Aorta (tissue), 5 donors: ENCODE measurements at regions not wholly inside any gene's neighbourhood (a gene's known extent, or its start where the extent isn't known, plus 50 kb on each side); places are given as distances from the start of the nearest gene placed in this dataset.

Experiments used
- ATAC-seq: fragments of 200-7000 bp; cut with Tn5 transposase; one replicate; pipeline ENCODE4 v1.9.1; 2022; ENCODE audit warnings: moderate library complexity; ENCODE audit not compliant: low FRiP score
- DNase-seq, 2 donors: peaks; one replicate each; pipeline ENCODE4 v3.0.0-alpha.2; 2020
- H3K27ac ChIP-seq, 2 donors: one replicate each; pipeline ENCODE4 v1.5.1; 2013; ENCODE audit warnings: low read length in 2 of 2, mild to moderate bottlenecking in 2 of 2, moderate library complexity in 2 of 2, control low read depth in 1 of 2, inconsistent platforms in 1 of 2, low read depth in 1 of 2
- H3K27me3 ChIP-seq, 2 donors: one replicate each; pipeline ENCODE4 v1.6.1; 2013; ENCODE audit warnings: control low read depth in 1 of 2, low read length in 1 of 2, mild to moderate bottlenecking in 1 of 2, moderate library complexity in 1 of 2; ENCODE audit not compliant: insufficient read depth in 2 of 2, control insufficient read depth in 1 of 2
- H3K36me3 ChIP-seq, 2 donors: one replicate each; pipeline ENCODE4 v1.6.1; 2013; ENCODE audit warnings: control low read depth in 1 of 2, low read length in 1 of 2, mild to moderate bottlenecking in 1 of 2; ENCODE audit not compliant: insufficient read depth in 2 of 2, control insufficient read depth in 1 of 2
- H3K4me1 ChIP-seq, 2 donors: one replicate each; pipeline ENCODE4 v1.6.1; 2013; ENCODE audit warnings: low read length in 2 of 2, control low read depth in 1 of 2, mild to moderate bottlenecking in 1 of 2, moderate library complexity in 1 of 2; ENCODE audit not compliant: insufficient read depth in 2 of 2, control insufficient read depth in 1 of 2
- H3K4me3 ChIP-seq, 2 donors: one replicate each; pipeline ENCODE4 v1.5.1; 2013; ENCODE audit warnings: low read length in 2 of 2, control low read depth in 1 of 2, mild to moderate bottlenecking in 1 of 2
- H3K9me3 ChIP-seq: one replicate; pipeline ENCODE4 v1.6.1; 2013; ENCODE audit warnings: mild to moderate bottlenecking, low read length; ENCODE audit not compliant: control insufficient read depth
- WGBS, 2 donors: extraction: QIAGEN DNeasy Blood & Tissue Kit; methylation state at CpG; one replicate each; pipeline ENCODE4 v1.1.7; 2013; 5-methylcytosine and 5-hydroxymethylcytosine counted together
- intact Hi-C, 2 donors: fragments of 100-400 bp; cut with DNase I; formaldehyde crosslinking; loops; one replicate each; pipeline versions ENCODE4 v1.14.2 to v1.15.0; 2022
- donor health status: healthy with polysubstance abuse.
- donor health status: Bipolar disorder and iron deficiency.
- donor health status: DM: no; HTN: no; CAD: no.
- donor health status: DM: no; HTN: no; CAD: no.
- donor health status: DM: yes; HTN: yes; CAD: no.

GRCh38 chr2:7732497-7732896, 815.3 kb downstream of the RNF144A start:
- H3K9me3 ChIP-seq, result no peaks in the 10 kb centered on the region
- H3K27me3 ChIP-seq, result no peaks in the 10 kb centered on the region
- no peak overlapping the region for H3K27ac ChIP-seq
- H3K36me3 ChIP-seq, result no peaks in the 10 kb centered on the region
- no peak for DNase-seq
- 95 to 96% methylated on average over 5 of the region's 5 CpGs for WGBS, 2 donors
- ATAC-seq, result peak; percentile 22
- intact Hi-C loops, result no loop called here
- no peaks in the 10 kb centered on the region for H3K4me1 ChIP-seq
- no peak overlapping the region for H3K4me3 ChIP-seq

GRCh38 chr2:7736646-7737305, 819.6 kb downstream of the RNF144A start:
- intact Hi-C loops, result no loop called here
- Histone ChIP-seq H3K9me3 (peaks cover 2% of the 10 kb centered on the region), H3K27ac (no peak overlapping the region), H3K36me3 (no peaks in the 10 kb centered on the region), H3K4me3 (no peak overlapping the region), H3K4me1 (no peaks in the 10 kb centered on the region), H3K27me3 (no peaks in the 10 kb centered on the region)
- no peak for ATAC-seq
- 49 to 80% methylated on average over 6 of the region's 6 CpGs for WGBS, 2 donors
- DNase-seq, result no peak

DNA sequence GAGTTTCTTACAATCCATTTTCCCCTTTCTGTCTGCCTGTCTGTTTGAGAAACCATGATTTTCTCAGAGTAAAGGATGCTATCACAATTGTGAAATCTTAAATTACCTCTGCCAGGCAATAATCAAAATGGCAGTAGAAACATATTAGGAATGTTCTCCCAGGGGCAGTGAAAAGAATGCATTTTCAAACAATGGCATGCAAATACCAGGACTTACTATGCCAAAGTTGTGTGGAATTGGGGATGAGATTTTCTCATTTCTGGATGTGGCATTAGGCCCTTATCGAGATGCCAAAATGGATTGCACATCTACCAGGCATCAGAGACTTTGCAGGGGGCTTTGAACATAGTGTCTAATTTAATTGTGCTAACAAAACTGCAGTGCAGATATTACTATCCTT, 821.4 kb downstream of the RNF144A start:
- intact Hi-C loops, result no loop called here
- H3K9me3 ChIP-seq, result peaks cover 2% of the 10 kb centered on the region
- no peak overlapping the region for H3K4me3 ChIP-seq
- ATAC-seq, result no peak
- no peaks in the 10 kb centered on the region for H3K36me3 ChIP-seq
- no peak overlapping the region for H3K27ac ChIP-seq
- H3K27me3 ChIP-seq, result no peaks in the 10 kb centered on the region
- no peak for DNase-seq
- 57 to 64% methylated on average over 1 of the region's 1 CpG for WGBS, 2 donors
- H3K4me1 ChIP-seq, result no peaks in the 10 kb centered on the region

GRCh38 chr2:7740114-7740513, 822.9 kb downstream of the RNF144A start:
- Histone ChIP-seq H3K4me1 (no peaks in the 10 kb centered on the region), H3K36me3 (no peaks in the 10 kb centered on the region), H3K27ac (no peak overlapping the region), H3K9me3 (peaks cover 2% of the 10 kb centered on the region), H3K4me3 (no peak overlapping the region), H3K27me3 (no peaks in the 10 kb centered on the region)
- WGBS, 2 donors, result 95 to 97% methylated on average over 2 of the region's 2 CpGs
- intact Hi-C loops, result no loop called here
- DNase-seq (no peak), ATAC-seq (no peak)

DNA sequence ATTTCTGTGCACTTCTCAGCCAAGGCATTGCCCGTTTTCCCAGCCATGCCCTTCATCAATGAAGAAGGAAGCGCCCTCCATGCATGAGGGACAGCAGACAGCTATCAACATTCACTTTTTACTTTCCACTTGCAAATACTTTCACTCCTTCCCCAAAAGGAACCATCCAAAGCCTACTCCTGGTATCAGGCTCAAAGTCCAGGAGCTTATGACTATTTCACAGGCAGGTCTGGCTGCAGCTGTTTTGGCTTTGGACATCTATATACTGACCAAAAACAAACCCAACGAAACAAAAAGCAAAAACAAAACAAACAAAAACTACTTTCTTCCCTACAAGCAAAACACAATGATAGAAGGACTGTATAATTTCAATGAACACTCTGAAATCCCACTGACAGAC, 825.1 kb downstream of the RNF144A start:
- H3K9me3 ChIP-seq, result peaks cover 2% of the 10 kb centered on the region
- no peak for DNase-seq
- 84 to 87% methylated on average over 3 of the region's 3 CpGs for WGBS, 2 donors
- no peaks in the 10 kb centered on the region for H3K27me3 ChIP-seq
- intact Hi-C loops, result no loop called here
- no peaks in the 10 kb centered on the region for H3K36me3 ChIP-seq
- ATAC-seq, result no peak
- H3K27ac ChIP-seq, result no peak overlapping the region
- no peaks in the 10 kb centered on the region for H3K4me1 ChIP-seq
- H3K4me3 ChIP-seq, result no peak overlapping the region

- H3K9me3 ChIP-seq, result peaks cover 2% of the 10 kb centered on the region
- intact Hi-C loops, result no loop called here
- H3K4me3 ChIP-seq, result no peak overlapping the region
- H3K27ac ChIP-seq, result no peak overlapping the region
- H3K27me3 ChIP-seq, result no peaks in the 10 kb centered on the region
- 88 to 94% methylated on average over 5 of the region's 5 CpGs for WGBS, 2 donors
- no peaks in the 10 kb centered on the region for H3K36me3 ChIP-seq
- no peaks in the 10 kb centered on the region for H3K4me1 ChIP-seq
- no peak for ATAC-seq
- DNase-seq, result no peak
These were observed 827.6 kb downstream of the RNF144A start for GRCh38 chr2:7744827-7745226.

DNA sequence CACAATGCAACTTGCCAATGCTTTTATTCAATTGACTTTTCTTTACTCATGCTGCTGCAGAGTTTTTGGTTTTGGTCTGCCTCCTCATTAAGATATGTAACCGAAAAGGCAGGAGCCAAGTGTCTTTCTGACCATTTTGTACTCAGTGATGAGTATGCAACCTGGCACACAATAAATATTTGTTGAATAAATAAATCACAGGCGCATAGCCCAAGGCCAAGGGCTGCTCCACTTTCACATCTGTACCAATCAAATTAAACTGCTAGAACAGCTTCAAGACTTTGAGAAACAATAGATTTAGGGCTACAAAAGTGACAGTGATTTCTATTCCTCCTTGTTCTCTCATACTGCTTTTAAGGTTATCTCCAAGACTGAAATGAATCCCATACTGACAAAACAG, 828.2 kb downstream of the RNF144A start:
- Histone ChIP-seq H3K27ac (no peak overlapping the region), H3K4me3 (no peak overlapping the region), H3K27me3 (no peaks in the 10 kb centered on the region), H3K9me3 (peaks cover 2% of the 10 kb centered on the region), H3K36me3 (no peaks in the 10 kb centered on the region), H3K4me1 (no peaks in the 10 kb centered on the region)
- intact Hi-C loops, result no loop called here
- no peak for ATAC-seq
- no peak for DNase-seq
- WGBS, 2 donors, result 86 to 88% methylated on average over 2 of the region's 2 CpGs

DNA sequence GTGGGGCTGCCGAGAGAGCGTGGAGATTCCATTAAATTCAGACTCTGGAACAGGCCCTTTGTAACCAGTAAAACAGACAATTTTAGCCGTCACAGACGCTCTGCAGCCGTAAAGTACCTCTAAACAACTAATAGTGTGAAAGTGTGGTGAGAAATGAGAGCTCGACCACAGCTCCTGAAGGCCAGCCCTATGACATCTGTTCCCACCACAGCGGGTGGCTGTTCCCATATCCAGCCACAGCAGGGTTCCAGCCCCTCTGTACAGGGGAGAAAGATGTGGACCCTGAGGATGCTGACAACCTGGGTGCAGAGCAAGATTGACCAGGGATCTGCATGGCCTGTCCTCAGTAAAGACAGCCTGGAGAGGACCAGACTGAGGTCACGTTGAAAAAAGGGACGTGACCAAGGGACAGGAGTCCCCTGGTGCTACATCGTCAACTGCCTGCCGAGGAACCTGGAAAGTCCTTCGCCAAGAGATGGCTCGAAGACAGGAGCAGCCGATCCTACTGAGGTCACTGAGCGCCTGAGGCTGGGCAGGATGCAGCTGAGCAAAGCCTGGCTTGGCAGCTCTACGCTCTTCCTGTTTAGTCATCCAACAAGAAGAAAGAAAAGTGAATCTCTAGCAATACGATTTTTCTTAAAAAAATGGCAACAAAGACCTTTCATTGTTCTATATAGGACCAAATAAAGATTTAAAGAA, 831.7 kb downstream of the RNF144A start:
- WGBS, 2 donors, result 86 to 88% methylated on average over 17 of the region's 17 CpGs
- Histone ChIP-seq H3K27me3 (no peaks in the 10 kb centered on the region), H3K9me3 (no peaks in the 10 kb centered on the region), H3K4me1 (no peaks in the 10 kb centered on the region), H3K27ac (no peak overlapping the region), H3K36me3 (no peaks in the 10 kb centered on the region), H3K4me3 (no peak overlapping the region)
- intact Hi-C loops, result no loop called here
- DNase-seq (no peak), ATAC-seq (no peak)

DNA sequence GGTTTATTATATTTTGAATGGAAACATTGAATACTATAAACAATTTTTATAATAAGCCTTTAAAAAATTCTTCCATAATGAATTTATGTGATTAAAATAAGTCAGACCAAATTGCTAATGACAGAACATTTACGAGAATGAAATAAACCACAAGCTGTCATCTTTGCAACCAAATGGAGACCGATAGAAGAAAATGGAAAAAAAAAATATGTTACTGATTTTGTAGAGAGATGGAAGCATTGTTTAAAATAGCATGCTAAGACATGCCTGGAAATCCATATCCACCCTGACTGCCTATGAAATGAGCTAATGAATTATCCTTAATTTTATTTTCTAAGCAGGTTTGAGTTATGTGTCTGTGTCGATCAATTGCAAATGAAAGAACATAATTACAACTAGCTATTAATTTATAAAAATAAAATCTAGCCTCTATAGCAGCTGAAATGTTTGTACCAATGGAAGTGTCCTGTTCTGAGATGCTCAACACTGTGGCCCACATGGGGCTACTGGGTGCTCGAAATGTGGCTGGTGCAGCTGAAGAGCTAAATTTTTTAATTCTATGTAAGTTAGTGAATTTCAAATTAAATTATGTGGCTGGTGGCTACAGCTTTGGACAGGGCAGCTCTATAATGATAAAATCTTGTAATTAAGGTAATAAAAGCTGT, 832.8 kb downstream of the RNF144A start:
- intact Hi-C loops, result no loop called here
- Histone ChIP-seq H3K9me3 (peaks cover 2% of the 10 kb centered on the region), H3K4me3 (no peak overlapping the region), H3K27me3 (no peaks in the 10 kb centered on the region), H3K27ac (no peak overlapping the region), H3K4me1 (no peaks in the 10 kb centered on the region), H3K36me3 (no peaks in the 10 kb centered on the region)
- WGBS, 2 donors, result 87 to 89% methylated on average over 4 of the region's 4 CpGs
- DNase-seq, result no peak
- ATAC-seq, result no peak
